DOHH2 (cell line): ENCODE measurements at regions not wholly inside any gene's neighbourhood (a gene's known extent, or its start where the extent isn't known, plus 50 kb on each side); places are given as distances from the start of the nearest gene placed in this dataset.

ENCODE experiments used
- CTCF ChIP-seq: fragments of 200-600 bp; sonication (generic); IDR thresholded peaks from one replicate; pipeline ENCODE4 v1.5.1; 2014; ENCODE audit warnings: antibody characterized with exemption, mild to moderate bottlenecking, low read depth, low read length; ENCODE audit not compliant: poor library complexity, severe bottlenecking
- EZH2phosphoT487 ChIP-seq: fragments of 200-600 bp; sonication (generic); IDR thresholded peaks from 2 replicates; pipeline ENCODE4 v1.6.1; 2017; ENCODE audit warnings: borderline replicate concordance, mild to moderate bottlenecking, antibody characterized with exemption, low read length, moderate library complexity, mixed read lengths

- no peak for TF ChIP-seq CTCF
- no peak for TF ChIP-seq EZH2phosphoT487
Measured at GRCh38 chr4:187103351-187103750, 379.7 kb upstream of the FAT1 start.
